WTC11 (cell line): ENCODE measurements at regions not wholly inside any gene's neighbourhood (a gene's known extent, or its start where the extent isn't known, plus 50 kb on each side); places are given as distances from the start of the nearest gene placed in this dataset.

Experiments
- ATAC-seq: fragments of 200-7000 bp; cut with Tn5 transposase; 2 replicates; pipeline ENCODE4 v1.10.0; 2021; ENCODE audit warnings: mild to moderate bottlenecking, moderate library complexity
- CTCF ChIA-PET: fragments of 300-600 bp; sonication (Branson Sonifier 250); formaldehyde crosslinking; loops from one replicate; lab custom pipeline; 2021; ENCODE audit warnings: antibody characterized with exemption; lab: Charles Lee
- POLR2A ChIA-PET: fragments of 350-600 bp; sonication (Branson Sonifier 250); formaldehyde crosslinking; loops from one replicate; lab custom pipeline; 2021; ENCODE audit warnings: antibody characterized with exemption; lab: Charles Lee
- DNase-seq: peaks from one replicate; pipeline ENCODE4 v3.0.0; 2021; ENCODE audit warnings: low spot score
- H3K27ac Mint-ChIP-seq: 2 replicates; pipeline ENCODE4 v1.8.0; 2021; ENCODE audit warnings: mixed read lengths
- H3K27me3 Mint-ChIP-seq: 2 replicates; pipeline ENCODE4 v1.8.0; 2021; ENCODE audit warnings: low read depth, mild to moderate bottlenecking, moderate library complexity, mixed read lengths
- H3K36me3 Mint-ChIP-seq: 2 replicates; pipeline ENCODE4 v1.8.0; 2021; ENCODE audit warnings: mixed read lengths
- H3K4me1 Mint-ChIP-seq: 2 replicates; pipeline ENCODE4 v1.8.0; 2022; ENCODE audit warnings: mixed read lengths
- H3K4me3 Mint-ChIP-seq: 2 replicates; pipeline ENCODE4 v1.8.0; 2021; ENCODE audit warnings: mild to moderate bottlenecking, moderate library complexity, mixed read lengths
- H3K9me3 Mint-ChIP-seq: 2 replicates; pipeline ENCODE4 v1.8.0; 2021; ENCODE audit warnings: mixed read lengths
- FOXJ3 ChIP-seq: sonication (generic); formaldehyde crosslinking; IDR thresholded peaks from 2 replicates; pipeline ENCODE4 v1.9.0; 2021; ENCODE audit warnings: missing genetic modification reagents, mild to moderate bottlenecking, borderline replicate concordance
- GABPB1 ChIP-seq: sonication (generic); formaldehyde crosslinking; IDR thresholded peaks from 2 replicates; pipeline ENCODE4 v1.8.1; 2023; ENCODE audit warnings: mild to moderate bottlenecking, missing genetic modification reagents
- GRHL2 ChIP-seq: fragments of 250-450 bp; sonication (Bioruptor Pico); IDR thresholded peaks from 2 replicates; pipeline ENCODE4 v1.8.0; 2022; ENCODE audit warnings: mild to moderate bottlenecking, moderate library complexity; ENCODE audit not compliant: insufficient replicate concordance, severe bottlenecking
- KAT7 ChIP-seq: sonication (generic); formaldehyde crosslinking; IDR thresholded peaks from 2 replicates; pipeline ENCODE4 v1.8.1; 2023; ENCODE audit warnings: missing genetic modification reagents, mild to moderate bottlenecking, borderline replicate concordance
- NR1H2 ChIP-seq: sonication (generic); formaldehyde crosslinking; IDR thresholded peaks from 2 replicates; pipeline ENCODE4 v1.9.0; 2021; ENCODE audit warnings: mild to moderate bottlenecking, moderate library complexity, missing genetic modification reagents
- NR2C2 ChIP-seq: sonication (generic); formaldehyde crosslinking; IDR thresholded peaks from 2 replicates; pipeline ENCODE4 v1.8.0; 2022; ENCODE audit warnings: mild to moderate bottlenecking, missing genetic modification reagents
- OVOL2 ChIP-seq: fragments of 250-450 bp; sonication (Bioruptor Pico); IDR thresholded peaks from 2 replicates; pipeline ENCODE4 v1.9.0; 2021; ENCODE audit warnings: mild to moderate bottlenecking, borderline replicate concordance
- SMAD3 ChIP-seq: sonication (generic); formaldehyde crosslinking; IDR thresholded peaks from 2 replicates; pipeline ENCODE4 v1.8.0; 2022; ENCODE audit warnings: missing genetic modification reagents, mild to moderate bottlenecking, borderline replicate concordance
- SP1 ChIP-seq: sonication (generic); formaldehyde crosslinking; conservative IDR thresholded peaks from 2 replicates; pipeline ENCODE4 v1.8.1; 2022; ENCODE audit warnings: missing genetic modification reagents
- ZNF121 ChIP-seq: sonication (generic); formaldehyde crosslinking; IDR thresholded peaks from 2 replicates; pipeline ENCODE4 v1.8.0; 2023; ENCODE audit warnings: missing genetic modification reagents
- ZNF263 ChIP-seq: sonication (generic); formaldehyde crosslinking; IDR thresholded peaks from 2 replicates; pipeline ENCODE4 v1.8.1; 2022; ENCODE audit warnings: low read depth, mild to moderate bottlenecking, moderate library complexity, missing genetic modification reagents
- ZNF416 ChIP-seq: fragments of 250-450 bp; sonication (Bioruptor Pico); IDR thresholded peaks from 2 replicates; pipeline ENCODE4 v1.9.0; 2021; ENCODE audit warnings: mild to moderate bottlenecking, inconsistent platforms
- TF ChIP-seq, protein P1 (sequence below): sonication (generic); formaldehyde crosslinking; IDR thresholded peaks from 2 replicates; pipeline ENCODE4 v1.8.1; 2023; ENCODE audit warnings: mild to moderate bottlenecking, missing genetic modification reagents, moderate library complexity
- TF ChIP-seq, protein P2 (sequence below): sonication (generic); formaldehyde crosslinking; IDR thresholded peaks from 2 replicates; pipeline ENCODE4 v1.8.1; 2023; ENCODE audit warnings: mild to moderate bottlenecking, missing genetic modification reagents
- TF ChIP-seq, protein P3 (sequence below): fragments of 250-450 bp; sonication (Bioruptor Pico); IDR thresholded peaks from 2 replicates; pipeline ENCODE4 v1.9.0; 2021; ENCODE audit warnings: mild to moderate bottlenecking, borderline replicate concordance

DNA sequence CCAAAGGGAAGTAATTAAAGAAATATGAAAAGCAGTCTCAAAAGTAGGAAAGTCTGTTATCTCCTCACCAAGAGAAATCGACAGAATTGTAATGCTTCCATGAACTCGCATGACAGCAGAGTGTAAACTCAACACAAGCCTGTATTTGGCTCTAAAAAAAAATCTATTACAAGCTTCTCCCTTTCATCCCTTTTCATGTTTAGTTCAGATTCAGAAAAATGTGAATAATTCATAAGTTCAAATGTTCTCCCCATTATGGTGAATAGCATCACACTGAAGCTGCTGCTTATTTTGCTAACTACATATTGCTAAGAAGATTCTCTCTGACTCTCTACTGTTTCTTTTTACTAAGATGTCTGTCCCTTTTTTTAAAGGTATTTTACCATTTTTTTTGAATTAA lies 910.3 kb upstream of the MBL2 start:
- ATAC-seq (no peak), DNase-seq (no peak)
- ChIA-PET CTCF (no interaction called here), POLR2A (interaction anchor here (0.6 kb wide), 1 partner anchor 1901 kb away, joined by 5 read pairs; no protein-coding TSS in a partner anchor)
- Mint-ChIP-seq H3K36me3 (no peaks in the 10 kb centered on the region), H3K9me3 (peaks cover 4% of the 10 kb centered on the region; the same call in 1 of the 2 replicates), H3K4me3 (no peak overlapping the region), H3K27me3 (no peaks in the 10 kb centered on the region), H3K4me1 (peaks cover 17% of the 10 kb centered on the region), H3K27ac (no peak overlapping the region)
- TF ChIP-seq ZNF263 (CRISPR knock-in tag) (no peak), GABPB1 (CRISPR knock-in tag) (no peak)

DNA sequence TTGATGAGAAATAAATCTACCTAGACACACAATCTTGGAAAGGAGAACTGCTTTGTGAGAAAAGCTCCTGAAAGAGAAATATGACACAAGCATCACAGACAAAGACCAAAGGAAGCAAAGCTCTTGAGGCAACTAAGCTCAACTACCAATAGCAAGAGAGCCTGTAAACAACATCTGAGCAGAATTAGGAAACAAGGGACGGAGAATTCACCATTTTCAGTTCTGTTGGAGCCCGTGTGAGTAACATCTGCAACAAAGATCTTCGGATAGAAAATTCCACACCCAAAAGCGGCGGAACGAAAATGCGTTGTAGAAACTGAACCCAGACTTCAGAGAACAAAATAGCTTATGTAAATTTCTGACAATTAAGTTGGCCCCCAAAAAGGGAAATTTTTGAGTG lies 909.9 kb upstream of the MBL2 start:
- peaks cover 18% of the 10 kb centered on the region for H3K4me1 Mint-ChIP-seq
- TF ChIP-seq ZNF416 (CRISPR knock-in tag) (no peak), ZNF121 (CRISPR knock-in tag) (no peak), NR1H2 (CRISPR knock-in tag) (no peak), NR2C2 (no peak), SMAD3 (CRISPR knock-in tag) (no peak), OVOL2 (CRISPR knock-in tag) (no peak), KAT7 (CRISPR knock-in tag) (no peak), FOXJ3 (no peak), GRHL2 (no peak)
- TF ChIP-seq, protein P1, sequence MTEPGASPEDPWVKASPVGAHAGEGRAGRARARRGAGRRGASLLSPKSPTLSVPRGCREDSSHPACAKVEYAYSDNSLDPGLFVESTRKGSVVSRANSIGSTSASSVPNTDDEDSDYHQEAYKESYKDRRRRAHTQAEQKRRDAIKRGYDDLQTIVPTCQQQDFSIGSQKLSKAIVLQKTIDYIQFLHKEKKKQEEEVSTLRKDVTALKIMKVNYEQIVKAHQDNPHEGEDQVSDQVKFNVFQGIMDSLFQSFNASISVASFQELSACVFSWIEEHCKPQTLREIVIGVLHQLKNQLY (CRISPR knock-in tag) = no peak
- TF ChIP-seq, protein P2, sequence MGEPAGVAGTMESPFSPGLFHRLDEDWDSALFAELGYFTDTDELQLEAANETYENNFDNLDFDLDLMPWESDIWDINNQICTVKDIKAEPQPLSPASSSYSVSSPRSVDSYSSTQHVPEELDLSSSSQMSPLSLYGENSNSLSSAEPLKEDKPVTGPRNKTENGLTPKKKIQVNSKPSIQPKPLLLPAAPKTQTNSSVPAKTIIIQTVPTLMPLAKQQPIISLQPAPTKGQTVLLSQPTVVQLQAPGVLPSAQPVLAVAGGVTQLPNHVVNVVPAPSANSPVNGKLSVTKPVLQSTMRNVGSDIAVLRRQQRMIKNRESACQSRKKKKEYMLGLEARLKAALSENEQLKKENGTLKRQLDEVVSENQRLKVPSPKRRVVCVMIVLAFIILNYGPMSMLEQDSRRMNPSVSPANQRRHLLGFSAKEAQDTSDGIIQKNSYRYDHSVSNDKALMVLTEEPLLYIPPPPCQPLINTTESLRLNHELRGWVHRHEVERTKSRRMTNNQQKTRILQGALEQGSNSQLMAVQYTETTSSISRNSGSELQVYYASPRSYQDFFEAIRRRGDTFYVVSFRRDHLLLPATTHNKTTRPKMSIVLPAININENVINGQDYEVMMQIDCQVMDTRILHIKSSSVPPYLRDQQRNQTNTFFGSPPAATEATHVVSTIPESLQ (CRISPR knock-in tag) = no peak
- TF ChIP-seq, protein P3, sequence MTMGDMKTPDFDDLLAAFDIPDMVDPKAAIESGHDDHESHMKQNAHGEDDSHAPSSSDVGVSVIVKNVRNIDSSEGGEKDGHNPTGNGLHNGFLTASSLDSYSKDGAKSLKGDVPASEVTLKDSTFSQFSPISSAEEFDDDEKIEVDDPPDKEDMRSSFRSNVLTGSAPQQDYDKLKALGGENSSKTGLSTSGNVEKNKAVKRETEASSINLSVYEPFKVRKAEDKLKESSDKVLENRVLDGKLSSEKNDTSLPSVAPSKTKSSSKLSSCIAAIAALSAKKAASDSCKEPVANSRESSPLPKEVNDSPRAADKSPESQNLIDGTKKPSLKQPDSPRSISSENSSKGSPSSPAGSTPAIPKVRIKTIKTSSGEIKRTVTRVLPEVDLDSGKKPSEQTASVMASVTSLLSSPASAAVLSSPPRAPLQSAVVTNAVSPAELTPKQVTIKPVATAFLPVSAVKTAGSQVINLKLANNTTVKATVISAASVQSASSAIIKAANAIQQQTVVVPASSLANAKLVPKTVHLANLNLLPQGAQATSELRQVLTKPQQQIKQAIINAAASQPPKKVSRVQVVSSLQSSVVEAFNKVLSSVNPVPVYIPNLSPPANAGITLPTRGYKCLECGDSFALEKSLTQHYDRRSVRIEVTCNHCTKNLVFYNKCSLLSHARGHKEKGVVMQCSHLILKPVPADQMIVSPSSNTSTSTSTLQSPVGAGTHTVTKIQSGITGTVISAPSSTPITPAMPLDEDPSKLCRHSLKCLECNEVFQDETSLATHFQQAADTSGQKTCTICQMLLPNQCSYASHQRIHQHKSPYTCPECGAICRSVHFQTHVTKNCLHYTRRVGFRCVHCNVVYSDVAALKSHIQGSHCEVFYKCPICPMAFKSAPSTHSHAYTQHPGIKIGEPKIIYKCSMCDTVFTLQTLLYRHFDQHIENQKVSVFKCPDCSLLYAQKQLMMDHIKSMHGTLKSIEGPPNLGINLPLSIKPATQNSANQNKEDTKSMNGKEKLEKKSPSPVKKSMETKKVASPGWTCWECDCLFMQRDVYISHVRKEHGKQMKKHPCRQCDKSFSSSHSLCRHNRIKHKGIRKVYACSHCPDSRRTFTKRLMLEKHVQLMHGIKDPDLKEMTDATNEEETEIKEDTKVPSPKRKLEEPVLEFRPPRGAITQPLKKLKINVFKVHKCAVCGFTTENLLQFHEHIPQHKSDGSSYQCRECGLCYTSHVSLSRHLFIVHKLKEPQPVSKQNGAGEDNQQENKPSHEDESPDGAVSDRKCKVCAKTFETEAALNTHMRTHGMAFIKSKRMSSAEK (CRISPR knock-in tag) = no peak
- TF ChIP-seq, all 79 proteins: peak for 0
- no peak overlapping the region for H3K4me3 Mint-ChIP-seq

DNA sequence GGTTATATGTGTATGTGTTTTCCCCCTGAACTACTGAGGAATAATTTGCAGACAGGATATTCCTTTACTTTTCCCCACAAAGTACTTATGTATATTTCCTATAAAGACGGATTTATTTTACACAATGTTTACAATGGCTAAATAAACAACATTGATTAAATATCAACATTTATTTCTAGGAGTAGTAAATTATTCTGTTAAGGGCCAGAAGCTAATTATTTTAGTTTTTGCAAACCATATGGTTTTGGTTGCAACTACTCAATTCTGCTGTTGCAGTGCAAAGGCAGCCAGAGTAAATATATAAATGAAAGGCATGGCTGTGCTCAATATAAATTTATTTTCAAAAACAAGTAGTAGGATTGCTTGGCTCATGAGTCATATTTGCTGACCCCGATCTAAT lies 907.1 kb upstream of the MBL2 start:
- no peak for TF ChIP-seq SP1 (CRISPR knock-in tag)
- DNase-seq (no peak), ATAC-seq (no peak)
- H3K4me1 Mint-ChIP-seq = peaks cover 24% of the 10 kb centered on the region
- H3K27me3 Mint-ChIP-seq = no peaks in the 10 kb centered on the region
- no peaks in the 10 kb centered on the region for H3K36me3 Mint-ChIP-seq
- H3K27ac Mint-ChIP-seq = no peak overlapping the region
- CTCF ChIA-PET = no interaction called here
- POLR2A ChIA-PET = no interaction called here
- no peak overlapping the region for H3K4me3 Mint-ChIP-seq
- no peaks in the 10 kb centered on the region for H3K9me3 Mint-ChIP-seq

More for the DNA sequence above, 909.9 kb upstream of the MBL2 start:
- peak overlapping the region; percentile 42; the same call in 1 of the 2 replicates for H3K27ac Mint-ChIP-seq
- H3K9me3 Mint-ChIP-seq = peaks cover 4% of the 10 kb centered on the region; the same call in 1 of the 2 replicates
- no peaks in the 10 kb centered on the region for H3K36me3 Mint-ChIP-seq
- ChIA-PET POLR2A (interaction anchor here (0.6 kb wide), 1 partner anchor 1902 kb away, joined by 5 read pairs; no protein-coding TSS in a partner anchor), CTCF (no interaction called here)
- no peak for DNase-seq
- ATAC-seq = no peak
- H3K27me3 Mint-ChIP-seq = no peaks in the 10 kb centered on the region
